Activated CD4-positive, CD25-positive, alpha-beta regulatory T cell treated with anti-CD3 and anti-CD28 coated beads, Interleukin-2, amount 50 U/mL, for 24 hours (primary cell): ENCODE measurements at regions not wholly inside any gene's neighbourhood (a gene's known extent, or its start where the extent isn't known, plus 50 kb on each side); places are given as distances from the start of the nearest gene placed in this dataset.

Experiments
- ATAC-seq, 2 donors: fragments of 150-1000 bp; cut with Tn5 transposase; one replicate each; pipeline ENCODE4 v1.10.0; 2021; ENCODE audit warnings: mild to moderate bottlenecking in 1 of 2, moderate library complexity in 1 of 2

DNA sequence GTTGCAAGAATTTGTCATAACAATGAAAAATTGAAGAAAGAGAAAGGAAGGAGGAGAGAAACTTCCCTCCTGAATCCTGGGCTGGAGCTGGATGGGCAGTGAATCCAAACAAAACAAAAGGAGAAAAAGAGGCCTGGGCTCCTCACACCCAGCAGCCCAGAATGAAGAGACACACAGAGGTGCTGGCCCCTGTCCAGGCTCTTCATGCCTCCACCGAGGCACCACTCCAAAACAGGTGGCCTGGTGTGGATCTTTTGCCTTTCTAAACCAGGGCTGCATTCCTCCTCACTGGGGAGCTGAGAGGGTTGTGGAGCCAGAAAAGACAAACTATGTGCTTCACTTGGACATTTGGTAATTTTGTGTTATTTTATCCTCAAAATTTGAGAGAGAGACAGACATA, 76.0 kb downstream of the FAM124B start:
- no peak for ATAC-seq

GRCh38 chr2:224324604-224325003, 77.3 kb downstream of the FAM124B start:
- no peak for ATAC-seq

- no peak for ATAC-seq
These were observed 81.2 kb downstream of the FAM124B start for GRCh38 chr2:224320660-224321059.

DNA sequence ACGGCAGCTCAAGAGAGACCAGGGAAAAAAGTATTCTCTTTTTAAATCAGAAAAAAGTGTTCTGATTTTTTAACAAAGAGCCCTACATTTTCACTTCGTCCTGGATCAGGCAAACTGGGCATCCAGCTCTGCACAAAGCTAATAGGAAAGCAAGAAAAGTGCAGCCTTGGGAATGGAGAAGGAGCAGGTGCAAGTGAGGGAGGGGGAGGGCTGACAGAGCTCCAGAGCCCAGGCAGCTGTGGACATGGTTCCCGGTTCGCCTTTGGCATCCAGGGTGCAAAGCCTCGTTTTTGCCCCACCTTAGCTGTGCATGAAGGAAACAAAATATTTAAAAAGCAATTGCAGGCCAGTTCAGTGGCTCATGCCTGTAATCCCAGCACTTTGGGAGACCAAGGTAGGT, 82.2 kb downstream of the FAM124B start:
- ATAC-seq, result no peak

DNA sequence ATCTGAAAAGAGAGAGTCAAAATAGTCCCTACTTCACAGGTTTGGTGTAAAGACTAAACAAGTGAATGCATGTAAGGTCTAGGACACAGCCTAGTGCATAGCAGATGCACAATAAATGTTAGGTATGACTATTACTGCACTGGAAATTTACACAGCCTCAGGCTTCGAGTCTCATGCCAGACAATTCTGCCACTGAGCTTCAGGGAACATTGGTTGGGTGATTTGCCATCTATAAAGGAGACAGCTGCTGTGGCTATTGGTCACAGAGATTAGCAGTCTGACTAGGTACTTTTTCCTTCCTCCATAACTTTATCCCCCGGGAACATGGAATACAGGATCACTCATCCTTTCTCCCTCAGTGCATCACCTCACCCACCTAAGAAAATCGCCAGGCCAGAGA, 89.2 kb downstream of the FAM124B start:
- ATAC-seq, result no peak

- ATAC-seq, result no peak
These were observed 90.8 kb downstream of the FAM124B start for GRCh38 chr2:224310943-224311625.

GRCh38 chr2:224309176-224309575, 92.7 kb downstream of the FAM124B start:
- no peak for ATAC-seq

DNA sequence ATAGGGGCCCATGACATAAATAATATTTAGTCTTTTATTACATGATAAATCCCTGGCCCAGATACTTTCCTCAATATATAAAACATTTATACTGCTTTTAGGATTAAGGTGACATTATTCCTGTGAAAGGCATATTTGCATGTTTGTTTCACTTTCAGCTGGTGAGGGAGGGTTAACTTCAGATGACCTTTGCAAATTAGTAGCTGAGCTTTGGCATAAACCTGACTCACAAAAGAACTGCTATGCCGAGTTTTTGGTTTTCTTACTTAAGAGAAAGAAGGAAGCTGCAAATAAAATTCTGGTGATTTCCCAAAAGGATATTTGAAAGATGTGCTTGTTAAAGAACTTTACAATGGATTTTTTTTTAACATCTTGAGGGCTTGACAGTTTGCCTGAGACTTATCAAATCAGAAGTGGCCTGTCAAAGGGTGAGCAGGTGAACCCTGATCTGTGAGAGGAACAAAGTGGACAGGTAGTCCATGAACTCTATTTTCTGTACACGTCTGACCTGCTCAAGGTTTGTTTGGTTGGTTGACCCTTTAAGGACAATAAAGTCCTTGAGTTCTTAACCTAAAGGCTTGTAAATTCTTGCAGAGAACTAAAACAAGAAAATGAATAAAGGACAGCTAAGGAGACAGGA, 93.5 kb downstream of the FAM124B start:
- no peak for ATAC-seq

GRCh38 chr2:224302952-224303351, 99.0 kb downstream of the FAM124B start:
- ATAC-seq, result no peak

GRCh38 chr2:224293976-224294375, 107.9 kb downstream of the FAM124B start:
- ATAC-seq, result no peak

DNA sequence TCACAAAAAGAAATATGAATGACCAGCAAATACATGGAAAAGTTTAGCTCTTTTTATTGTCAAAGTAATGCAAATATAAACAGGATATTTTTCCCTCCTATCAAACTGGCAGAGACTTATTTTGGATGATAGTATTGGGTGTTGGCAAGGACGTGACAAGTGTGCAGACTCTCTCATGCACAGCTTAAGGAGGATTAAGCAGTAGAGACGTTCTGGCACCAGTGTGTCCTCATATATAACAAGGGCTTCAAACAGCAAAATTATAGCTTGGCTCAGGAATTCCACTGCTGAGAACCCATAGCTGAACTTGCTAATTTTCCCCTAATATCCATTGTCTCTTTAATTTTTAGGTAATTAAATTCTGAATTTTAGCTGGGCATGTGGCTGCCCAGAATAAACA, 114.4 kb downstream of the FAM124B start:
- ATAC-seq, result no peak

- no peak for ATAC-seq
These were observed 115.0 kb downstream of the FAM124B start for GRCh38 chr2:224286923-224287322.

DNA sequence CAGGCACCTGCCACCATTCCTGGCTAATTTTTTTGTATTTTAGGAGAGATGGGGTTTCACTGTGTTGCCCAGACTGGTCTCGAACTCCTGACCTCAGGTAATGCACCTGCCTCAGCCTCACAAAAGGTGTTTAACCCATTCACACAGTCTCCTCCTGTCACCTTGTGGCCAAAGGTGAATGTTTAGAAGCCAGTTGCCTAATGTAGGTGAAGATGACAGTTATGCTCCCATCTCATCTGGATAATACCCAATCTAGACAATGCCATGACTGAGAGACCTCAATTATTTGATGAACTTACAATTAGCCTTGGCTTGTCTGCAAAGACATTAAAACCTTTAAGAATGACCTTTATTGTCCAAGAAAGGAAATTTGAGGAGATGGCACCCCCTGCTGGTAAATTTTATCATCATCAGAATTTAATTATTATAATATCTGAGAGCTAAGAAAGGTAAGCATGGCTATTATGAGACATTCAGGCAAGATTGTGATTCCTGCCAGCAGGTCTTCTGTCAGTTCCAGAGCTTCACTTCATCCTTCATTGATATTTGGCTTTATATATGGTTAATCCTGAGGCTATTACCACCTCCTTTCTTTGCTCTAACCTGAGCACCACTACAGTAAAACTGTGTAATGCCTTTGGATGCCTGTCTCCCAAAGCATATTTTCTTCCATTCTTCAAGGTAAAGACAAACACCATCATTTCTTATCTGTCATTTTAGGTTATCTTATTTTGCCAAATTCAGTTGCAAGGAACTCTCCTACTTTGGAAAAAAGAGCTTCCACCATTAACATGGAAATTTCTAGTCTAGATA, 117.6 kb downstream of the FAM124B start:
- no peak for ATAC-seq

DNA sequence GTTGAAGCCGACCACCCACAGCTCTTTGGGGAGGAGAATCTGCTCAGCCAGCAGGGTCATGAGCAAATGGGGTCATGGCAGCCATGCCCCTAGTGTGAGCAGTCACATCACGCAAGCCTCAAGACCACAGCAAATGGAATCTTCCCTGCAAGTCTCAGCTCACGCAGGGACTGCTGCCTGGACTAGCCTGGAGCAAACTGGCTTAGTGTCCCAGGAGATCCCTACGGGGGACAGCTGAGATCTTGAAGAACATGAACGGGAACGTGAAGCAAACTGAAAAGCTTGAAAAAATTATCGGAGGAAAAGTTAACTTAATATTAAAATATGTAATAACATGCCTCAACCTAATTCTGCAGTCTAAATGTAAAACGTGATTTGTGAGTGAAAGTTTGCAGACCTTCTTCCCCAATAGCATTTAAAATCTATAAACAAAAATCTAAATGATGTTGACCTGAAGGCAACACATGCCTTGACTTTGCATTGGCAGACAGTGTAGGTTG, 118.4 kb downstream of the FAM124B start:
- no peak for ATAC-seq

DNA sequence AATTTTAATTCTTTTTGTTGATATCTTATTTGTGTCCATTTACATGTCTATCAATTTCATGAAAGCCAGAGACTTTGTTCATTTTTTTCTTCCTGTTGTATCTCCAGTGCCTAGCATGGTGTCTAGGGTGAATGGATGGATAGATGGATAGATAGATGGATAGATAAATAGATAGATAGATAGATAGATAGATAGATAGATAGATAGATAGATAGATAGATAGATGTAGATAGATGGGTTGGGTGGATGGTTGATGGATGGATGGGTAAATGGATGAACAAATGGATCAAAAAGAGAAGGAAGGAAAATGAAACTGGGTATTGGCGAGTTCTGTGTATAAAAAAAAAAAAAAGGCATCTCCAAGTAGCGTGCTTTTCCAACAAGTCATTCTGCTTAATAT, 120.5 kb downstream of the FAM124B start:
- ATAC-seq, result no peak

DNA sequence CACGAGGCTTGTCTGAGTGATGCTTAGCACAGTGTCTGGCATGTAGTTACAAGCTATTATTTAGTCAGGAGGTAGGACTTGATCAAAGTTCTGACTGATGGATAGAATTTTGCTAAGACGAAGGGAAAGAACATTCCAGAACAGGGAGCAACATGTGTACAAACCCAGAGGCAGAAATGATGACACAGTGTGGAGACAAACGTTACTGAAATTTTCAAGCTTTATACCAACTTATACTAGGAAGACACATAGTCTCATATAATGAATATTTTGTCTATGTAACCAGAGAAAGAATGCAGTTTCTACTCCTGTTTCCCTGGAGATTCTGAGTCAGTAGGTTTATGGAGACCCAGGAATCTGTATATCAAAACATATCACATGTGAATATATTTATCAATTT, 123.4 kb downstream of the FAM124B start:
- ATAC-seq, result no peak

DNA sequence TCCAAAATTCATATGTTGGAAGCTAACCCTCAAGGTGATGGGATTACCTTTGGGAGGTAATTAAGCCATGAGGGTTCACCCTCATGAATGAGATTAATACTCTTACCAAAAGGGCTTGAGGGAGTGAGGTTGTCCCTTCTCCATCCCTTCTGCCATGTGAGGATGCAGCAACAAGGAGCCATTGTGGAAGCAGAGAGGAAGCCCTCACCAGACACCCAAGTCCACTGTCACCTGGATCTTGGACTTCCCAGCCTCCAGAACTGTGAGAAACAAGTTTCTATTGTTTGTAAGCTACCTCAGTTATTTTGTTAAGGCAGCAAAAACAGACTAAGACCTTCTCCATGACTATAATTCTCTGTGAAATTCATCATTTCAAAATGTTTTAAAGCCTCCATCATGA, 125.7 kb downstream of the FAM124B start:
- no peak for ATAC-seq

GRCh38 chr2:224272237-224272910, 129.5 kb downstream of the FAM124B start:
- no peak for ATAC-seq

- ATAC-seq, result no peak
These were observed 130.2 kb downstream of the FAM124B start for GRCh38 chr2:224271617-224272236.

DNA sequence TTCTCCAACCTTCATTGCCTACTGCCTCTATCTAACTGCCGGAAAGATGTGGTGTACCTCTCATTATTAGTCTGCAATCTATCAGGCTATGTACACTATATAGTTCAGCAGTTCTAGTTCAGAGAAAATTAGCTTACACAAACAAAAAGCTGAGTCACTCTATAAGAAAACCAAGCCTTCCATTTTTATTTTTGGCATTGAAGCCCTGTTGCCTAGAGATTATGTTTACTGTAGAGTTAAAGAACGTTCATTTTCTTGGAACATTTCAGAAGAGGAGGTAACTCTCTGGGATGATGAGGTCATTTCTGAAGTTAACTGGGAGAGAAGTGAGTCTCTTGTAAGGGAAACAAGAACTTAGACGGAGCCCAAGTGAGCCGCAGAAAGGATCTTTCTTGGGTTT, 133.5 kb downstream of the FAM124B start:
- ATAC-seq, result no peak

GRCh38 chr2:224264259-224264658, 137.6 kb downstream of the FAM124B start:
- ATAC-seq, result no peak

DNA sequence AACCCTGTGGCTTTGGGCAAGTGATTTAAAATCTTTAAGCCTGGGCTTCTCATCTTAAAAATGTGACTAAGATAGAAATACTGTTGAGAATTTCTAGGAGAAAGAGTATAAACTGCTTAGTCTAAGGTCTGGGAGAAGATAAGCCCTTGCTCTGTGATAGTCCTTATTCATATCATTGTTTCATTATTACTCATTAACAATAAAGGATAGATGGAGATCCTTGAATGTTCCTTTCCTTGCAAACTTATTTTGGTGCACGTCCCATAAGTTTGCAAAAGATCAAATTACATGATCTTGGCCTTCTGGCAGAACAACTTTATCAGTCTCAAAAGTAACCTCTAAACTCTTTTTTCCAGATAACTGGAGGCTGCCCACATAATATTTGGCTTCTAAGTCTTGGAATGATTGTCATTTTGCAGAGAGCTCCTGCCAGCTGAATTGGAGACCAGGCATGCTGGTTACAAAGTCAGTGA, 138.3 kb downstream of the FAM124B start:
- no peak for ATAC-seq

GRCh38 chr2:224261326-224261725, 140.6 kb downstream of the FAM124B start:
- ATAC-seq, result no peak
